ENCODE measurements at regions not wholly inside any gene's neighbourhood (a gene's known extent, or its start where the extent isn't known, plus 50 kb on each side); places are given as distances from the start of the nearest gene placed in this dataset.
"Not testable (repeated sequence)": the region's sequence is repeated elsewhere in the genome, so short reads cannot be mapped to it uniquely, and the experiment has no call there.

GRCh38 chr4:169334335-169334734, 63.6 kb upstream of the SH3RF1 start:
- H3K4me3 ChIP-seq (ENCODE audit: low read length), result no peak overlapping the region
- no peak for TF ChIP-seq CTCF (conservative IDR thresholded peaks at IDR 0.05; ENCODE audit: low read length)
- DNase-seq (ENCODE audit: low read depth), result no peak

GRCh38 chr4:169333265-169333664, 62.5 kb upstream of the SH3RF1 start:
- no peak overlapping the region for H3K4me3 ChIP-seq (ENCODE audit: low read length)
- no peak for DNase-seq (ENCODE audit: low read depth)
- TF ChIP-seq CTCF (conservative IDR thresholded peaks at IDR 0.05; ENCODE audit: low read length), result no peak

- no peak for TF ChIP-seq CTCF (conservative IDR thresholded peaks at IDR 0.05; ENCODE audit: low read length)
- no peak for DNase-seq (ENCODE audit: low read depth)
- no peak overlapping the region for H3K4me3 ChIP-seq (ENCODE audit: low read length)
These were observed 61.8 kb upstream of the SH3RF1 start for GRCh38 chr4:169332583-169332982.

GRCh38 chr4:169330811-169331210, 60.1 kb upstream of the SH3RF1 start:
- H3K4me3 ChIP-seq (ENCODE audit: low read length), result no peak overlapping the region
- DNase-seq (ENCODE audit: low read depth), result no peak
- no peak for TF ChIP-seq CTCF (conservative IDR thresholded peaks at IDR 0.05; ENCODE audit: low read length)

GRCh38 chr4:169330095-169330494, 59.3 kb upstream of the SH3RF1 start:
- DNase-seq (ENCODE audit: low read depth), result no peak
- no peak for TF ChIP-seq CTCF (conservative IDR thresholded peaks at IDR 0.05; ENCODE audit: low read length)
- no peak overlapping the region for H3K4me3 ChIP-seq (ENCODE audit: low read length)

GRCh38 chr4:169327951-169328350, 57.2 kb upstream of the SH3RF1 start:
- TF ChIP-seq CTCF (conservative IDR thresholded peaks at IDR 0.05; ENCODE audit: low read length), result no peak
- no peak for DNase-seq (ENCODE audit: low read depth)
- no peak overlapping the region for H3K4me3 ChIP-seq (ENCODE audit: low read length)

GRCh38 chr4:169323925-169324324, 53.2 kb upstream of the SH3RF1 start:
- DNase-seq (ENCODE audit: low read depth), result not testable (repeated sequence)

GRCh38 chr4:169322833-169323232, 52.1 kb upstream of the SH3RF1 start:
- H3K4me3 ChIP-seq (ENCODE audit: low read length); DNase-seq (ENCODE audit: low read depth): not testable (repeated sequence)

More at GRCh38 chr4:169323925-169324324, 53.2 kb upstream of the SH3RF1 start:
- H3K4me3 ChIP-seq (ENCODE audit: low read length), result not testable (repeated sequence)

All from AG10803 (cell line).